NB4 (cell line): ENCODE measurements at regions not wholly inside any gene's neighbourhood (a gene's known extent, or its start where the extent isn't known, plus 50 kb on each side); places are given as distances from the start of the nearest gene placed in this dataset.

Experiments
- DNase-seq: peaks from one replicate; pipeline ENCODE4 v3.0.0; 2010; ENCODE audit warnings: low read depth
- H3K4me3 ChIP-seq: one replicate; pipeline ENCODE4 v1.5.1; 2011; ENCODE audit warnings: mild to moderate bottlenecking, low read depth, low read length, moderate library complexity
- MYC ChIP-seq: IDR thresholded peaks from 2 replicates; pipeline ENCODE4 v1.6.1; 2011; ENCODE audit warnings: low read depth, low read length
- POLR2A ChIP-seq: IDR thresholded peaks from 2 replicates; pipeline ENCODE4 v1.6.1; 2011; ENCODE audit warnings: mild to moderate bottlenecking; ENCODE audit not compliant: insufficient read length; ENCODE audit errors: extremely low read depth
- TF ChIP-seq, protein P1 (sequence below): IDR thresholded peaks from 2 replicates; pipeline ENCODE4 v1.6.1; 2011; ENCODE audit warnings: low read depth, low read length
- TF ChIP-seq, protein P2 (sequence below): IDR thresholded peaks from one replicate; pipeline ENCODE4 v1.5.1; 2012; ENCODE audit warnings: low read depth, low read length

DNA sequence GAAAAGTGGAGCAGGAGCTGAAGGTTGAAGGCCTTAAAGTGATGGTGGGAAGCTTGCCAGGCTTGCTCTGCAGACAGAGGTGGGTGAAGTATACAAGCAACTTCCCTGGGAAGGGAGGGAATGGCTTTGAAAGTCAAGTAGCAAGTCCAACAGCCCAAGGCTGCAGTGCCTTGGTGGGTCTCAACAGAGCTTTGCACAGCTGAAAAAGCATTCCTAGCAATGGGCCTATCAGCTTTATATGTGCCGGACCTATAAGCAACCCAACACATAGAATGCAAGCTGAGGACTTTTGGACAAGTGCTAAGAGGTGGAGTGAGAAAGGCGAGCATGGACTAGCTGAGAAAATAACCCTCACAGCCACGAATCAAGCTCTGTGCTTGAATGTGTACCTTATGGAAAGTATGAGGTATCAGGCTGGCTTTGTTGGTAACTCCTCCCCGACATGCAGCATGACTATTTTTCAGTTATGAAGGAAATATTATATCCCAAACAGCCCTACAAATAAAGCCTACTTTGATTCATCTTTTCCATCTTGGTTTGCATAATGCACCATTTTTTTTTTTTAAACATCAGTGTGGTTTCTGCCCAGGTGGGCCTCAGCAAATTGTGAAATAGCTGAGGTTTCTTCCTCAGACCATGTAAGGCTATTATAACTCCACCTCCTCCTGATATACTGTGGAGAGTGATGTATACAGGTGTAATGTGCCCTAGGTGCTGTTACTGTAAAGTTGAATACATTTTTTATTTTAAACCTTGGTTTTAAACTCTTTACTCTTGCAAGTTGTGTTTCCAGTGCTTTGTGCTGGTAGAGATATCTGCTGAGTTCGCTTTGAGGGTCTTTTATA lies 241.4 kb upstream of the CXCR4 start:
- DNase-seq, result no peak
- H3K4me3 ChIP-seq, result no peak overlapping the region
- TF ChIP-seq, protein P1, sequence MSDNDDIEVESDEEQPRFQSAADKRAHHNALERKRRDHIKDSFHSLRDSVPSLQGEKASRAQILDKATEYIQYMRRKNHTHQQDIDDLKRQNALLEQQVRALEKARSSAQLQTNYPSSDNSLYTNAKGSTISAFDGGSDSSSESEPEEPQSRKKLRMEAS, result no peak
- TF ChIP-seq POLR2A, result no peak
- TF ChIP-seq, protein P2, sequence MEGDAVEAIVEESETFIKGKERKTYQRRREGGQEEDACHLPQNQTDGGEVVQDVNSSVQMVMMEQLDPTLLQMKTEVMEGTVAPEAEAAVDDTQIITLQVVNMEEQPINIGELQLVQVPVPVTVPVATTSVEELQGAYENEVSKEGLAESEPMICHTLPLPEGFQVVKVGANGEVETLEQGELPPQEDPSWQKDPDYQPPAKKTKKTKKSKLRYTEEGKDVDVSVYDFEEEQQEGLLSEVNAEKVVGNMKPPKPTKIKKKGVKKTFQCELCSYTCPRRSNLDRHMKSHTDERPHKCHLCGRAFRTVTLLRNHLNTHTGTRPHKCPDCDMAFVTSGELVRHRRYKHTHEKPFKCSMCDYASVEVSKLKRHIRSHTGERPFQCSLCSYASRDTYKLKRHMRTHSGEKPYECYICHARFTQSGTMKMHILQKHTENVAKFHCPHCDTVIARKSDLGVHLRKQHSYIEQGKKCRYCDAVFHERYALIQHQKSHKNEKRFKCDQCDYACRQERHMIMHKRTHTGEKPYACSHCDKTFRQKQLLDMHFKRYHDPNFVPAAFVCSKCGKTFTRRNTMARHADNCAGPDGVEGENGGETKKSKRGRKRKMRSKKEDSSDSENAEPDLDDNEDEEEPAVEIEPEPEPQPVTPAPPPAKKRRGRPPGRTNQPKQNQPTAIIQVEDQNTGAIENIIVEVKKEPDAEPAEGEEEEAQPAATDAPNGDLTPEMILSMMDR, result no peak
- no peak for TF ChIP-seq MYC

DNA sequence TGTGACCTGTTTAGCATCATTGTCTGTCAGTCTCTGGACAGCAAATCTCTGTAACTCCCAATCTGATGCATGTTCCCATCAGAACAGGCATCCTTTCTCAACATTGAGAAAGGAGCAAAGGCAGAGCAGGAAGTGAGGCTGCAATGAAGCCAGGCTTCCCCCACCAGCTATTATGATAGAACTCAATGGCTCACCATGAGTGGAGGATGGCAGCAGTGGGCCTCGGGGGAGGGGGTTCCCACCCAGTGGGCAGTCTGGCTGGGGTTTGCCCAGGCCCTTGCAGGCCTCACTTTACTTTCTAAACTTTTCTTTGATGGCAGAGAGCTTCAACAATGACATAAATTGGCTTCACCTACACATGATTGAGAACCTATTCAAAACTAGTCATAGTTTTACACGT lies 240.6 kb upstream of the CXCR4 start:
- DNase-seq, result no peak
- H3K4me3 ChIP-seq, result no peak overlapping the region
- TF ChIP-seq, protein P1, result no peak
- TF ChIP-seq POLR2A (no peak), MYC (no peak)
- TF ChIP-seq, protein P2, result no peak

DNA sequence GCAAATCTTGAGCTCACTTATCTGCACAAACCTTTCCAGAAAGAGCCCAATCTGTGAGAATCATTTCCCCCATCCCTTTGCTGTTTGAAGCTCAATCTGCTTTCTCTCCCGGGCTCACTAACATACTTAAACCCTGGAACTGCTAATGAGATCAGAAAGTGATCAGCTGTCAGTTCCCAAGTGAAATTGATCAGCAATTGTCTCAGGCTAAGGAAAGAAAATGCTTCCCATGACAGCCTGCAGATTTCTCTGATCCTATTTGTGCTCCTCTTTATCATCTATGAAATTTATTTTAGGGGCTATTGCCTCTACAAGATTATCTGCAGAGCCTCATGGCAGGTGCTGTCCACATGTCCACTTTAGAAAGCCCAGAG lies 239.0 kb upstream of the CXCR4 start:
- DNase-seq, result no peak
- H3K4me3 ChIP-seq, result no peak overlapping the region
- TF ChIP-seq, protein P2, result no peak
- TF ChIP-seq MYC, result no peak

DNA sequence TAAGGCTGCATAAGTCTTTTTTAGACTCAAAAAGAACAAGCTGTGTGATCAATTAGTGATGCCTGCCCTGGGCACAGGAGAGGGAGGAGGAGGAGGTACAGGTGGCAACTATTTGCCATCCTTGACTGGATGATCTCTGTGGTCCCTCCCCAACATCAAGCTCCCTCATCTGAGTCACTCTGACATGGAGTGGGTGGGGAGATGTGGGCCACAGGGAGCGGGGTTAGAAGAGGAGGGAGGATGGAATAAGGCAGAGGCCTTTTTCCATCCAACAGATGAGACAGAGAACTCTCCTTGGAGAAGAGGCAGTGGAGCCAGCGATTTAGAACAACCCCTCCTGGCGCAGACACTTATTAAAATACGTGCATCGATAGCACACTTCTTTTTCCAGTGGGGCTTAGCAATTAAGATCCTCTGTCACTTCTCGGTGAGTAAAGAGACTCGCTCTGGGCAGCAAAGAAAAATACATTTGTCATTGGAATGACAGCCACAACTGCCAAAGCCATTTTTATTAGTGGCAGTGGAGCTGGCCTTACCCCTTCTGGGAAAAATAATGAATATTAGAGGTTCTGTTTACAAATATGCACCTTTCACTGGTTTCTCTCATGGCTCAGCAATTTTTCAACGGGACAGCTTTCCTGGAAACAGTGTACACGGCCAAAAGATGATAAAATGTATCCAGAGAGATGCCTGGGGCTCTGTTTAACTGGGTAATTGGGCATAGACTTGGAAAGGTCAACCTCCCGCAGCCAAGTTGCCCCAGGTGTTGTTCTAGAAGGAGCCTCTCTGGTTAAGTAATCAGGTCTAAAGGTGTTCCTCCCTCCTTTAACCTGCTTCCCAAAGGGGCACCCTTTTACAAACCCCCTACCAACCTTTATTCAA lies 238.4 kb upstream of the CXCR4 start:
- TF ChIP-seq POLR2A, result no peak
- TF ChIP-seq, protein P2, result no peak
- no peak for TF ChIP-seq MYC
- TF ChIP-seq, protein P1, result no peak
- no peak overlapping the region for H3K4me3 ChIP-seq
- DNase-seq, result no peak

DNA sequence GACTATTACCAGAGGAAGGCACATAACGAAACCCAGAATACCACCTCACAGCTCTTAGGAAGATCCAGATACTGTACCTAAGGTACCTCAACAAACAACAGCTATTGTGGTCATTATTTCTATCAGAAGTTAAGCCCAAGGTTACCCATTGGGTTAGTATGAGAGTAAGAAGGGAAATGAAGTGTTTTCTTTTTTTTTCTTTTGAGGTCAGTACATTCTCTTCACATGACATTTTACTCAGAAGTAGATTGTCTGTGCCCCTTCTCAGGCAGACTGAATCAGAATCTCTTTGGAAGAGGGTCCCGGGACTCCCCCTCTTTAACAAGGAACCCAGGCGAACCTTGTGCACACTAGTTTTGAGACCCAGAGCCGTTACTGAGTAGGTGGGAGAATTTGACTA lies 233.7 kb upstream of the CXCR4 start:
- TF ChIP-seq, protein P2, result no peak
- TF ChIP-seq POLR2A (no peak), MYC (no peak)
- TF ChIP-seq, protein P1, result no peak
- no peak for DNase-seq
- H3K4me3 ChIP-seq, result no peak overlapping the region
